HFFc6 (cell line): ENCODE measurements at regions not wholly inside any gene's neighbourhood (a gene's known extent, or its start where the extent isn't known, plus 50 kb on each side); places are given as distances from the start of the nearest gene placed in this dataset.

Experiments used
- DNase-seq: peaks from one replicate; pipeline ENCODE4 v3.0.0-alpha.2; 2018
- H3K27ac Mint-ChIP-seq: 2 replicates; pipeline ENCODE4 v1.8.0; 2020; ENCODE audit warnings: mild to moderate bottlenecking, mixed read lengths
- H3K27me3 Mint-ChIP-seq: 2 replicates; pipeline ENCODE4 v1.8.0; 2021; ENCODE audit warnings: mild to moderate bottlenecking, moderate library complexity, mixed read lengths; ENCODE audit not compliant: insufficient read depth
- H3K36me3 Mint-ChIP-seq: 2 replicates; pipeline ENCODE4 v1.8.0; 2021; ENCODE audit warnings: low read depth, mixed read lengths
- H3K4me1 Mint-ChIP-seq: 2 replicates; pipeline ENCODE4 v1.8.0; 2020; ENCODE audit warnings: low read depth, mixed read lengths
- H3K4me3 Mint-ChIP-seq: 2 replicates; pipeline ENCODE4 v1.8.0; 2020; ENCODE audit warnings: mild to moderate bottlenecking, moderate library complexity, mixed read lengths
- H3K9me3 Mint-ChIP-seq: 2 replicates; pipeline ENCODE4 v1.8.0; 2020; ENCODE audit warnings: mild to moderate bottlenecking, mixed read lengths
- TF ChIP-seq, protein P1 (sequence below): fragments of 200-600 bp; sonication (generic); IDR thresholded peaks from 2 replicates; pipeline ENCODE4 v1.5.0; 2021; ENCODE audit warnings: antibody characterized with exemption, mild to moderate bottlenecking

DNA sequence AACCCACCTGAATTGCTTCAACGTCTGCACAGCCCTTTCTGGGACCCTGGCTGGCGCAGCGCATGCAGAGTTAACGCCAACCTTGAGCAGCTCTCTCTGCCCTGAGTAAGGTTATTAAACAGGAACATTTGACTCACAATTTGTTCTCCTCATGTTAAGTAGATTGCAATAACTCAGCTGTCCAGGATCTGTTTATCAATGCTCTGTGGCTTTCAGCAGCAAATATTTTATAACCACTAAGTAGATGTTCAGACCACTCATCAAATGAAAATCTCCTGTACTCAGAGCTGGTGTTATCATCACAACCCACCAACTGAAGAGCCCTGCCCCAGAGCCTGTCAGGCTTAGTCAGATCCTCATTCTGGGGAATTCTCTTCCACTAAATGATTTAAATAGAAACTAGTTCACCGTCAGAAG lies 403.0 kb downstream of the ZNF608 start:
- Mint-ChIP-seq H3K4me3 (no peak overlapping the region), H3K36me3 (no peaks in the 10 kb centered on the region), H3K27me3 (no peaks in the 10 kb centered on the region; the same call in 1 of the 2 replicates), H3K27ac (no peak overlapping the region), H3K9me3 (no peaks in the 10 kb centered on the region; the same call in 1 of the 2 replicates), H3K4me1 (no peaks in the 10 kb centered on the region)
- TF ChIP-seq, protein P1, sequence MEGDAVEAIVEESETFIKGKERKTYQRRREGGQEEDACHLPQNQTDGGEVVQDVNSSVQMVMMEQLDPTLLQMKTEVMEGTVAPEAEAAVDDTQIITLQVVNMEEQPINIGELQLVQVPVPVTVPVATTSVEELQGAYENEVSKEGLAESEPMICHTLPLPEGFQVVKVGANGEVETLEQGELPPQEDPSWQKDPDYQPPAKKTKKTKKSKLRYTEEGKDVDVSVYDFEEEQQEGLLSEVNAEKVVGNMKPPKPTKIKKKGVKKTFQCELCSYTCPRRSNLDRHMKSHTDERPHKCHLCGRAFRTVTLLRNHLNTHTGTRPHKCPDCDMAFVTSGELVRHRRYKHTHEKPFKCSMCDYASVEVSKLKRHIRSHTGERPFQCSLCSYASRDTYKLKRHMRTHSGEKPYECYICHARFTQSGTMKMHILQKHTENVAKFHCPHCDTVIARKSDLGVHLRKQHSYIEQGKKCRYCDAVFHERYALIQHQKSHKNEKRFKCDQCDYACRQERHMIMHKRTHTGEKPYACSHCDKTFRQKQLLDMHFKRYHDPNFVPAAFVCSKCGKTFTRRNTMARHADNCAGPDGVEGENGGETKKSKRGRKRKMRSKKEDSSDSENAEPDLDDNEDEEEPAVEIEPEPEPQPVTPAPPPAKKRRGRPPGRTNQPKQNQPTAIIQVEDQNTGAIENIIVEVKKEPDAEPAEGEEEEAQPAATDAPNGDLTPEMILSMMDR = no peak
- peak; percentile 51 for DNase-seq

DNA sequence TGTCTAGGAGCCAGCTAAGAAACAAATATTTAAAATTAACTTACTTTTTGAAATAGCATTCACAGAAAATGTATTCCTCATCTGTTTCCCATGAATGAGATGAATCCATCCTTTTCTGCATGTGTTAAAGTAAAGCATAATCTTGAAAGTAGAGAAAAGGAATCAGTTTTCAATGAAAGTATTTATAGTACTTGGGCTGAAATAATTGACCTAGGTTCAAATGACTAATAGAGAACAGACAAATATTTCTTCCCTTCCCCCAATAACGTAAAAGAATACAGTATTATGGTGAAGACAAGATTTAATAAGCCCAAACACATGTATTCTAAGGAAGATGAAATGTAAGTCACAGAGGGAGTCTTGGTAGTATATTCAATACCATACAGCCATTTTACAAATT lies 403.5 kb downstream of the ZNF608 start:
- TF ChIP-seq, protein P1 = no peak
- Mint-ChIP-seq H3K9me3 (no peaks in the 10 kb centered on the region; the same call in 1 of the 2 replicates), H3K27me3 (no peaks in the 10 kb centered on the region; the same call in 1 of the 2 replicates), H3K4me1 (no peaks in the 10 kb centered on the region), H3K4me3 (no peak overlapping the region), H3K36me3 (no peaks in the 10 kb centered on the region), H3K27ac (no peak overlapping the region)
- no peak for DNase-seq

DNA sequence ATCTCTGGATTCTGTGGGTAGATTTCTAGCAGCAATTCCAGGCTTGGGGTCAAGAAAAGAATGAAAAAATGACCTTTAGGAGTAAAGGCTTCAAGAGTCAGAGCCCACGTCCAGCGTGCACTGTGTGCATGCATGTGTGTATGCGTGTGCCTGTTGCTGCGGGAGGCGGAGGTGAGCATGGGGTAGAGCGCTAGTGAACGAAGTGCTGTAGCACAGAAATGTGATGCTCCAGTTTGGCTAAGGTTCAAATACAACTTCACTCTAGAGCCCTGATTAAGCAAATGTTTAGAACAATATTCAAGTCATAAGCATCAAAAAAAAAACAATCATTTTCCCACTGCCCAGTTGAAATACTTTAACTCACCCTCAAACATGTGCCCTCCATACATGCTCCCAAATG lies 403.9 kb downstream of the ZNF608 start:
- Mint-ChIP-seq H3K36me3 (no peaks in the 10 kb centered on the region), H3K27ac (no peak overlapping the region), H3K27me3 (no peaks in the 10 kb centered on the region; the same call in 1 of the 2 replicates), H3K4me1 (no peaks in the 10 kb centered on the region), H3K9me3 (no peaks in the 10 kb centered on the region; the same call in 1 of the 2 replicates), H3K4me3 (no peak overlapping the region)
- DNase-seq = no peak
- TF ChIP-seq, protein P1 = no peak

DNA sequence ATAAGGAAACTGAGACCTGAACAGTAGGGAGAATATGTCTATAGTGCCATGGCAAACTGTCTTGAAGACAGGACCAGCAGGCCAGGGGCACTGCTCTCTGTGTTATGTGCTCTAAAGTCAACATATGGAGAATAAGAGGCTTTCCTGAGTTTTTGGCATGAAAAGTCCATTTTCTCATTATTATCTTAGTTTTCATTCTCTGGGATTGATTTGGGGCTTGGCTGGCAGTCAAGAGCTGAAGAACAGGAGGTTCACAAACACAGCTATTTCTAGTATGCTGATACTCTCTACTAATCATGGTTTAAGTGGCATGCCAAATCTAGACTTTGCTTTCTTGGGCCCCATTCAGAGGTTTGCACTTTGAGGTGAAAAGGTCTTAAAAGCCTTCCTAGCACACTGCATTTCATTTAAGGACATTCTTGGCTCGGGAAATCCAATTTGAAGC lies 404.4 kb downstream of the ZNF608 start:
- H3K4me1 Mint-ChIP-seq = no peaks in the 10 kb centered on the region
- DNase-seq = no peak
- H3K9me3 Mint-ChIP-seq = no peaks in the 10 kb centered on the region; the same call in 1 of the 2 replicates
- H3K36me3 Mint-ChIP-seq = no peaks in the 10 kb centered on the region
- H3K27me3 Mint-ChIP-seq = no peaks in the 10 kb centered on the region; the same call in 1 of the 2 replicates
- no peak overlapping the region for H3K27ac Mint-ChIP-seq
- H3K4me3 Mint-ChIP-seq = no peak overlapping the region
- TF ChIP-seq, protein P1 = no peak

DNA sequence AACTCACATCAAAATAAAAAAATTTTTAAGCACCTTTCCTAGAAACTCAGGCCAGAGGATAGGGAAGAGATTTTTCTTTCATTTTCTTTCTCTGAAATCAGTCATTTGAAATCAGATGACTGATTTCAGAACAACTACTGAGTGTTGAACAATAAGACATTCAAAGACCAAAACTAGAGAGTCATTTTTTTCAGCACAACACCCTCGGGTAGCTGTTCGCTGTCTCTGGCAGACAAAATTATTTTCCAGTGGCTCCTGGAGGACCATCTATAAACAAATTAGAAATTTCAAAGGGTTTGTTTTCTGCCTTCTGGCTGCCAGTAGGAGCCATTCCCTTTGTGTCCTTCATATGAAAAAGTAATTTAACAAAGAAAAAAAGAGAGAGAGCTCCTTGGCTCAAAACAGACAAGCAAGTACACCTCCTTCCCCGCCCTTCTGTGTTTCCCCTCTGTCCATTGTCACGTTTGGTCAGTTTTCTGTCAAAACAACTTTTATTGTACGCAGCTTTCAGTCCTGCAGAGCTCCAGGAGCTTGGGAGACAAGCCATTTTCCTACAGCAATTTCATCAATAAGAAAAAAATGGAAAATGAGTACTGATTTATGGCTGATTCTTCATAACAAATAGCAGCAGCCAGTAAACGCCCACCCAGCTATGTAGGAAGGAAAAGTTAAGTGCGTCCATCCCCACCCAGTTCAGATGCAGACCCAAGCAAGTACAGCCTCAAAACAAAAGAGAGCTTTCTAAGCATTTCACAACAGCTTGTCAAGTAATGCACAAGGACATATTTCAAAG lies 405.2 kb downstream of the ZNF608 start:
- Mint-ChIP-seq H3K27ac (no peak overlapping the region), H3K4me3 (no peak overlapping the region), H3K4me1 (no peaks in the 10 kb centered on the region), H3K27me3 (no peaks in the 10 kb centered on the region; the same call in 1 of the 2 replicates), H3K36me3 (no peaks in the 10 kb centered on the region), H3K9me3 (no peaks in the 10 kb centered on the region; the same call in 1 of the 2 replicates)
- no peak for DNase-seq
- TF ChIP-seq, protein P1 = no peak
